Caco-2 (cell line): ENCODE measurements at regions not wholly inside any gene's neighbourhood (a gene's known extent, or its start where the extent isn't known, plus 50 kb on each side); places are given as distances from the start of the nearest gene placed in this dataset.
"Not testable (repeated sequence)": the region's sequence is repeated elsewhere in the genome, so short reads cannot be mapped to it uniquely, and the experiment has no call there.

ENCODE experiments used
- BruUV-seq: library from RNA; stranded (reverse); fragments of 400-500 nt; replicated peaks from 2 replicates; lab custom pipeline; 2021; lab: Mats Ljungman, UMichigan
- CTCF ChIA-PET: fragments of 300-600 bp; sonication (Branson Sonifier 250); formaldehyde crosslinking; loops from one replicate; lab custom pipeline; 2022; ENCODE audit warnings: antibody characterized with exemption; lab: Charles Lee
- POLR2A ChIA-PET: fragments of 300-600 bp; sonication (Branson Sonifier 250); formaldehyde crosslinking; loops from one replicate; lab custom pipeline; 2022; ENCODE audit warnings: antibody characterized with exemption; lab: Charles Lee
- DNase-seq, 2 experiments: peaks; one replicate each; pipeline versions ENCODE4 v3.0.0 to v3.0.0-alpha.2; 2020 to 2022
- H3K27me3 ChIP-seq: replicated peaks from 2 replicates; pipeline ENCODE4 v1.6.0; 2011; ENCODE audit warnings: low read length; ENCODE audit not compliant: control insufficient read depth, insufficient read depth
- H3K36me3 ChIP-seq: 2 replicates; pipeline ENCODE4 v1.5.1; 2011; ENCODE audit warnings: low read length; ENCODE audit not compliant: control insufficient read depth, insufficient read depth
- H3K4me1 ChIP-seq: fragments of 250-450 bp; sonication (Bioruptor Pico); 2 replicates; pipeline ENCODE4 v1.5.1; 2020; ENCODE audit warnings: mild to moderate bottlenecking
- H3K4me3 ChIP-seq: 2 replicates; pipeline ENCODE4 v1.5.1; 2011; ENCODE audit warnings: low read depth, mild to moderate bottlenecking, control low read depth, low read length
- H3K9me3 ChIP-seq: fragments of 250-450 bp; sonication (Bioruptor Pico); 2 replicates; pipeline ENCODE4 v1.5.1; 2020; ENCODE audit warnings: mild to moderate bottlenecking, moderate library complexity
- H3K27ac Mint-ChIP-seq: one replicate; pipeline ENCODE4 v1.8.0; 2022; ENCODE audit warnings: mixed read lengths; ENCODE audit not compliant: unreplicated experiment
- H3K27me3 Mint-ChIP-seq: one replicate; pipeline ENCODE4 v1.8.0; 2022; ENCODE audit warnings: mixed read lengths; ENCODE audit not compliant: insufficient read depth, unreplicated experiment
- H3K36me3 Mint-ChIP-seq: one replicate; pipeline ENCODE4 v1.8.0; 2022; ENCODE audit warnings: mild to moderate bottlenecking, mixed read lengths; ENCODE audit not compliant: insufficient read depth, unreplicated experiment
- H3K4me1 Mint-ChIP-seq: one replicate; pipeline ENCODE4 v1.8.0; 2022; ENCODE audit warnings: low read depth, mixed read lengths; ENCODE audit not compliant: unreplicated experiment
- H3K4me3 Mint-ChIP-seq: one replicate; pipeline ENCODE4 v1.8.0; 2022; ENCODE audit warnings: mild to moderate bottlenecking, moderate library complexity, mixed read lengths; ENCODE audit not compliant: unreplicated experiment
- H3K9me3 Mint-ChIP-seq: one replicate; pipeline ENCODE4 v1.8.0; 2022; ENCODE audit warnings: mixed read lengths; ENCODE audit not compliant: unreplicated experiment
- CTCF ChIP-seq, 2 experiments: fragments of 200-600 bp in 1 of 2; IDR thresholded peaks; 1 replicate in 1 of 2; 2 replicates in 1 of 2; pipeline versions ENCODE4 v1.5.1 to v1.8.0; 2011 to 2022; ENCODE audit warnings: antibody characterized with exemption in 1 of 2, control low read depth in 1 of 2, inconsistent platforms in 1 of 2, low read depth in 1 of 2, low read length in 1 of 2, mild to moderate bottlenecking in 1 of 2, moderate library complexity in 1 of 2; ENCODE audit not compliant: insufficient read depth in 1 of 2, severe bottlenecking in 1 of 2, unreplicated experiment in 1 of 2
- intact Hi-C: fragments of 100-400 bp; cut with micrococcal nuclease; formaldehyde crosslinking; loops from one replicate; pipeline ENCODE4 v1.10.0; 2022; ENCODE audit not compliant: unreplicated experiment

GRCh38 chr9:87201351-87201751, 254.0 kb upstream of the GAS1 start:
- intact Hi-C loops = no loop called here
- CTCF ChIA-PET = no interaction called here

GRCh38 chr9:87206064-87206661, 258.9 kb upstream of the GAS1 start:
- peaks cover 11% of the 10 kb centered on the region for H3K27me3 Mint-ChIP-seq
- Histone ChIP-seq H3K9me3 (no peaks in the 10 kb centered on the region), H3K36me3 (no peaks in the 10 kb centered on the region), H3K4me1 (no peaks in the 10 kb centered on the region), H3K4me3 (no peak overlapping the region), H3K27me3 (no peaks in the 10 kb centered on the region)
- no peak for DNase-seq
- H3K9me3 Mint-ChIP-seq = no peaks in the 10 kb centered on the region
- no TSS peak for BruUV-seq
- intact Hi-C loops = no loop called here
- no peak overlapping the region for H3K27ac Mint-ChIP-seq
- no peaks in the 10 kb centered on the region for H3K4me1 Mint-ChIP-seq
- no peak for TF ChIP-seq CTCF (IDR thresholded peaks at IDR 0.05; ENCODE audit: insufficient read depth in 1 of 2, low read depth in 1 of 2, low read length in 1 of 2, severe bottlenecking in 1 of 2, unreplicated experiment in 1 of 2)
- H3K4me3 Mint-ChIP-seq = no peak overlapping the region
- no peaks in the 10 kb centered on the region for H3K36me3 Mint-ChIP-seq
- ChIA-PET CTCF (no interaction called here), POLR2A (no interaction called here)

More at GRCh38 chr9:87201351-87201751, 254.0 kb upstream of the GAS1 start:
- no peak overlapping the region for H3K4me3 Mint-ChIP-seq
- BruUV-seq = no TSS peak
- H3K36me3 ChIP-seq = no peaks in the 10 kb centered on the region
- POLR2A ChIA-PET = no interaction called here
- no peaks in the 10 kb centered on the region for H3K9me3 ChIP-seq
- no peaks in the 10 kb centered on the region for H3K9me3 Mint-ChIP-seq
- H3K4me1 ChIP-seq = no peaks in the 10 kb centered on the region
- no peaks in the 10 kb centered on the region for H3K4me1 Mint-ChIP-seq
- H3K27ac Mint-ChIP-seq = no peak overlapping the region
- H3K36me3 Mint-ChIP-seq = no peaks in the 10 kb centered on the region
- H3K27me3 ChIP-seq = no peaks in the 10 kb centered on the region
- no peak for DNase-seq
- TF ChIP-seq CTCF (IDR thresholded peaks at IDR 0.05; ENCODE audit: insufficient read depth in 1 of 2, low read depth in 1 of 2, low read length in 1 of 2, severe bottlenecking in 1 of 2, unreplicated experiment in 1 of 2) = no peak
- H3K27me3 Mint-ChIP-seq = peaks cover 31% of the 10 kb centered on the region
- no peak overlapping the region for H3K4me3 ChIP-seq

GRCh38 chr9:87210658-87211057, 263.4 kb upstream of the GAS1 start:
- H3K27ac Mint-ChIP-seq, H3K9me3 Mint-ChIP-seq, H3K27me3 ChIP-seq, H3K36me3 Mint-ChIP-seq, H3K36me3 ChIP-seq, H3K4me1 ChIP-seq, H3K4me3 ChIP-seq, H3K27me3 Mint-ChIP-seq, DNase-seq, intact Hi-C loops, H3K9me3 ChIP-seq, POLR2A ChIA-PET, CTCF ChIA-PET, H3K4me1 Mint-ChIP-seq, H3K4me3 Mint-ChIP-seq, BruUV-seq: not testable (repeated sequence)
